RWPE1 (cell line): ENCODE measurements at regions not wholly inside any gene's neighbourhood (a gene's known extent, or its start where the extent isn't known, plus 50 kb on each side); places are given as distances from the start of the nearest gene placed in this dataset.
"Not testable (repeated sequence)": the region's sequence is repeated elsewhere in the genome, so short reads cannot be mapped to it uniquely, and the experiment has no call there.

Experiments used
- CTCF ChIA-PET: fragments of 350-600 bp; sonication (Branson Sonifier 250); formaldehyde crosslinking; extraction: SDS; loops from one replicate; lab custom pipeline; 2021; lab: Yijun Ruan, JAX
- POLR2A ChIA-PET: fragments of 400-600 bp; formaldehyde crosslinking; extraction: SDS; loops from one replicate; lab custom pipeline; 2020; ENCODE audit warnings: antibody characterized with exemption; ENCODE audit not compliant: low non-redundant PET; lab: Yijun Ruan, JAX
- DNase-seq: peaks from one replicate; pipeline ENCODE4 v3.0.0; 2012; ENCODE audit warnings: low spot score
- H3K27ac ChIP-seq: fragments of 450-650 bp; 2 replicates; pipeline ENCODE4 v1.5.1; 2017
- CTCF ChIP-seq: fragments of 450-650 bp; conservative IDR thresholded peaks from 2 replicates; pipeline ENCODE4 v1.5.1; 2017; ENCODE audit warnings: low read depth, mild to moderate bottlenecking

- DNase-seq = no peak
- no peak overlapping the region for H3K27ac ChIP-seq
- ChIA-PET CTCF (no interaction called here), POLR2A (no interaction called here)
- no peak for TF ChIP-seq CTCF
Measured at GRCh38 chr2:193463011-193463410, 1268.3 kb upstream of the TMEFF2 start.

- no peak overlapping the region for H3K27ac ChIP-seq
- TF ChIP-seq CTCF = no peak
- DNase-seq = no peak
- CTCF ChIA-PET = no interaction called here
- POLR2A ChIA-PET = no interaction called here
Measured at GRCh38 chr2:193462411-193462810, 1267.7 kb upstream of the TMEFF2 start.

- no peak for TF ChIP-seq CTCF
- CTCF ChIA-PET = no interaction called here
- peak; percentile 6 for DNase-seq
- H3K27ac ChIP-seq = no peak overlapping the region
- POLR2A ChIA-PET = no interaction called here
Measured at GRCh38 chr2:193461431-193461934, 1266.8 kb upstream of the TMEFF2 start.

GRCh38 chr2:193446967-193447366, 1252.2 kb upstream of the TMEFF2 start:
- ChIA-PET CTCF (no interaction called here), POLR2A (no interaction called here)
- no peak for DNase-seq
- no peak for TF ChIP-seq CTCF
- H3K27ac ChIP-seq = no peak overlapping the region

GRCh38 chr2:193442293-193442692, 1247.6 kb upstream of the TMEFF2 start:
- H3K27ac ChIP-seq = no peak overlapping the region
- no peak for DNase-seq
- TF ChIP-seq CTCF = no peak
- ChIA-PET CTCF (no interaction called here), POLR2A (no interaction called here)

GRCh38 chr2:193428336-193428818, 1233.6 kb upstream of the TMEFF2 start:
- no peak for DNase-seq
- ChIA-PET CTCF (no interaction called here), POLR2A (no interaction called here)
- no peak overlapping the region for H3K27ac ChIP-seq
- no peak for TF ChIP-seq CTCF

GRCh38 chr2:193412368-193412767, 1217.6 kb upstream of the TMEFF2 start:
- DNase-seq, POLR2A ChIA-PET, H3K27ac ChIP-seq, CTCF ChIA-PET: not testable (repeated sequence)
